DND-41 (cell line): ENCODE measurements at regions not wholly inside any gene's neighbourhood (a gene's known extent, or its start where the extent isn't known, plus 50 kb on each side); places are given as distances from the start of the nearest gene placed in this dataset.

Source experiments
- ATAC-seq: fragments of 200-7000 bp; cut with Tn5 transposase; 3 replicates; pipeline ENCODE4 v1.9.1; 2021; ENCODE audit warnings: low read depth; ENCODE audit not compliant: insufficient read depth
- DNase-seq: peaks from one replicate; pipeline ENCODE4 v3.0.0-alpha.2; 2020
- H2AFZ ChIP-seq: 2 replicates; pipeline ENCODE4 v1.6.0; 2012; ENCODE audit warnings: low read depth, low read length
- H3K27ac ChIP-seq: 2 replicates; pipeline ENCODE4 v1.5.1; 2012; ENCODE audit warnings: low read length, inconsistent platforms
- H3K27me3 ChIP-seq: fragments of 200-600 bp; sonication (generic); 2 replicates; pipeline ENCODE4 v1.6.0; 2012; ENCODE audit warnings: low read length, mild to moderate bottlenecking, inconsistent platforms; ENCODE audit not compliant: insufficient read depth, poor library complexity
- H3K36me3 ChIP-seq: 2 replicates; pipeline ENCODE4 v1.5.1; 2012; ENCODE audit warnings: low read length, inconsistent platforms; ENCODE audit not compliant: insufficient read depth
- H3K4me1 ChIP-seq: 2 replicates; pipeline ENCODE4 v1.5.1; 2012; ENCODE audit warnings: mild to moderate bottlenecking, low read length; ENCODE audit not compliant: insufficient read depth
- H3K4me2 ChIP-seq: 2 replicates; pipeline ENCODE4 v1.6.0; 2012; ENCODE audit warnings: mild to moderate bottlenecking, moderate library complexity, low read length, inconsistent platforms; ENCODE audit not compliant: insufficient read depth
- H3K4me3 ChIP-seq, 2 experiments: fragments of 200-600 bp in 1 of 2; shearing (Covaris generic) in 1 of 2; 2 replicates each; pipeline ENCODE4 v1.5.1; 2012 to 2016; ENCODE audit warnings: inconsistent platforms in 2 of 2, low read length in 2 of 2, mild to moderate bottlenecking in 2 of 2, low read depth in 1 of 2, moderate library complexity in 1 of 2
- H3K79me2 ChIP-seq: 2 replicates; pipeline ENCODE4 v1.6.0; 2012; ENCODE audit warnings: low read length, inconsistent platforms; ENCODE audit not compliant: insufficient read depth
- H3K9ac ChIP-seq: 2 replicates; pipeline ENCODE4 v1.6.0; 2012; ENCODE audit warnings: low read depth, mild to moderate bottlenecking, inconsistent platforms, low read length, moderate library complexity
- H3K9me3 ChIP-seq: 2 replicates; pipeline ENCODE4 v1.5.1; 2012; ENCODE audit warnings: low read length, moderate library complexity, mild to moderate bottlenecking, inconsistent platforms; ENCODE audit not compliant: insufficient read depth, severe bottlenecking
- H4K20me1 ChIP-seq: 2 replicates; pipeline ENCODE4 v1.6.0; 2012; ENCODE audit warnings: low read length; ENCODE audit not compliant: insufficient read depth
- CTCF ChIP-seq: IDR thresholded peaks from 2 replicates; pipeline ENCODE4 v1.5.1; 2012; ENCODE audit warnings: borderline replicate concordance, low read length, moderate library complexity, mild to moderate bottlenecking; ENCODE audit not compliant: poor library complexity, severe bottlenecking; ENCODE audit errors: extremely low read depth
- EZH2 ChIP-seq: IDR thresholded peaks from 3 replicates; pipeline ENCODE4 v1.6.1; 2012; ENCODE audit warnings: borderline replicate concordance, low read depth, mild to moderate bottlenecking, moderate library complexity, low read length, inconsistent platforms; ENCODE audit not compliant: severe bottlenecking

GRCh38 chr7:117929237-117929636 lies 56.0 kb upstream of the CTTNBP2 start:
- Histone ChIP-seq H4K20me1 (no peaks in the 10 kb centered on the region), H3K27ac (no peak overlapping the region), H3K9me3 (no peaks in the 10 kb centered on the region), H3K79me2 (no peaks in the 10 kb centered on the region), H3K4me2 (no peak overlapping the region), H3K36me3 (no peaks in the 10 kb centered on the region), H3K4me3 (no peak overlapping the region), H3K4me1 (no peaks in the 10 kb centered on the region), H3K9ac (no peak overlapping the region), H2AFZ (no peak overlapping the region), H3K27me3 (no peaks in the 10 kb centered on the region)
- DNase-seq = no peak
- TF ChIP-seq EZH2 (no peak), CTCF (no peak)
- ATAC-seq = no peak

GRCh38 chr7:117931314-117931713 lies 58.1 kb upstream of the CTTNBP2 start:
- no peaks in the 10 kb centered on the region for H3K79me2 ChIP-seq
- ATAC-seq (no peak), DNase-seq (no peak)
- H3K9ac ChIP-seq = no peak overlapping the region
- TF ChIP-seq CTCF = no peak
- TF ChIP-seq EZH2 = no peak
- H3K36me3 ChIP-seq = no peaks in the 10 kb centered on the region
- no peaks in the 10 kb centered on the region for H4K20me1 ChIP-seq
- no peak overlapping the region for H3K4me3 ChIP-seq
- no peaks in the 10 kb centered on the region for H3K9me3 ChIP-seq
- H3K4me1 ChIP-seq = no peaks in the 10 kb centered on the region
- no peak overlapping the region for H3K4me2 ChIP-seq
- no peak overlapping the region for H2AFZ ChIP-seq
- no peaks in the 10 kb centered on the region for H3K27me3 ChIP-seq
- H3K27ac ChIP-seq = no peak overlapping the region

- DNase-seq = no peak
- Histone ChIP-seq H3K4me3 (no peak overlapping the region), H3K27ac (no peak overlapping the region), H2AFZ (no peak overlapping the region), H3K27me3 (no peaks in the 10 kb centered on the region), H3K36me3 (no peaks in the 10 kb centered on the region), H3K4me1 (no peaks in the 10 kb centered on the region), H3K79me2 (no peaks in the 10 kb centered on the region), H4K20me1 (no peaks in the 10 kb centered on the region), H3K9ac (no peak overlapping the region), H3K4me2 (no peak overlapping the region), H3K9me3 (no peaks in the 10 kb centered on the region)
- ATAC-seq = no peak
- TF ChIP-seq EZH2 (no peak), CTCF (no peak)
These were observed 64.0 kb upstream of the CTTNBP2 start for GRCh38 chr7:117937049-117937752.
